GM04503 (cell line): ENCODE measurements at regions not wholly inside any gene's neighbourhood (a gene's known extent, or its start where the extent isn't known, plus 50 kb on each side); places are given as distances from the start of the nearest gene placed in this dataset.
A peak's percentile ranks its signal among the peaks of the same experiment; 100 is the strongest.
"Not testable (repeated sequence)": the region's sequence is repeated elsewhere in the genome, so short reads cannot be mapped to it uniquely, and the experiment has no call there.

ENCODE experiments used
- DNase-seq: peaks from one replicate; pipeline ENCODE4 v3.0.0-alpha.2; 2012; ENCODE audit warnings: low read depth

DNA sequence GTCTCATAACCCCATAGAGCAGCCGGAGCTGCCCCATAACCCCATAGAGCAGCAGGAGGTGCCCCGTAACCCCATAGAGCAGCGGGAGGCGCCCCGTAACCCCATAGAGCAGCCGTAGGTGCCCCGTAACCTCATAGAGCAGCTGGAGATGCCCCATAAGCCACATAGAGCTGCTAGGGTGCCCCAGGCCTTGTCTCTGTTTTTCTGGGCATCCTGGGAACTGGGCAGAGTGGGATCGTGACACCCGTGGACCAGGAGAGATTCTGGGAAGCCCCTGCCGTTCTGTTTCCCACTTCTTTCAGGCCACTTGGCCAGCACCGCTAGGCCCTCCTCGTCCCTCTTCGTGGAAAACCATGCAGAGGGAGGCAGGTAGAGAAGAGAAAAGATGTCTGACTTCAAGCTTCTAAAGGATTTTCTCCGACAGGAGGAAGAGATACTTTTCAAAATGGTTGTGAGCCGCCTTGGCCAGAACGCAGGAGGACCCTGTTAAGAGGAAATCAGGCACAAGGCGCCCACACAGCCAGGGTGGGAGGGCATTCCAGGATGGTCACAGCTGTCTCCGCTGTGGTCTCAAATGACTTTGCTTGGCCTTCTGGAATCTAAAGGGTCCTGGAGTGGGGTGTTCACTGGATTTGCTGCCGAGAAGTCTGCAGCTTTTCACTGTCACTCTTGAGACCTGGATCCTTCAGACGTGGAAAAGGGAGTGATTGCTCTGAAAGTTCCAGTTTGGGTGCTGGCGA is 171.8 kb downstream of the NPIPB11 start:
- DNase-seq: not testable (repeated sequence)

- DNase-seq: not testable (repeated sequence)
Measured at GRCh38 chr16:29233705-29234404, 172.7 kb downstream of the NPIPB11 start.

DNA sequence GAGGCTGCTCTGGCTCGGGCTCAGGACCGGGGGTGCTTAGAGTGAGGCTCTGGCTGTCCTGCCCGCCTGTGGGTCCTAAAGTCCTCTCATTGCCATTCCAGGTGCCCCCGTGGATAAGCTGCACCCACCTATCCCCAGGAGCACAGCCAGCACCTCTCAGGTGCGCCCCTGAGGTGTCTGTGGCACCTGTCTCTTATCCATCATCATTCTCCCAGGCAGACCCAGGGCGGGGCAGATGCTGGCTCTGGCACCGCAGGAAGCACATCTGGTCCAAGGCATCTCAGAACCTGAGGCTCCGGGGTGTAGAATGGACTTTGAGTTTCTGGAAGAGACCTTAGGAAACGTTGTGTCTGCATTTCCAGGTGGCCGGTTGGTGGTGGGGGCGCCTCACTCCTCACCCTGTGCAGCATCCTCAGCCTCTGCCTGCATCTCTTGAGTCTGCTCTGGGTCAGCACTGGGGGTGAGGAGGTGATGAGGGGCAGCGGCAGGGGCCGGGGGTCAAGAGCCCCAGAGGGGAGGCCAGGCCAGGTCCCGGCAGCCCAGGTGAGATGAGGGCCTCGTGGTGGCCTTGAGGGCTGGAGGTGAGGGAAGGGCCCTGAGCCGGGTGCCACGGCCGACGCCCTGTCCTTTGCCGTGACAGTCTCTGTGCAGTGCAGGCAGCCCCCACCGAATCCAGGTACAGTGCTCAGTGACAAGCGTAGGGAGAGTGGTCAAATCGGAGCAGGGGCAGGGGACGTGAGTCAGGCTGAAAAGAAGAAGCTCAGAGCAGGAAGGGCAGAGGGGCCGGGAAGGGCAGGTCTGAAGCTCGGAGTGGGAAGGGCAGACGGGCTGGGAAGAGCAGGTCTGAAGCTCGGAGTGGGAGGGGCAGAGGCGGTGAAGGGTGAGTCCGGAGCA is 173.5 kb downstream of the NPIPB11 start:
- DNase-seq: no peak

DNA sequence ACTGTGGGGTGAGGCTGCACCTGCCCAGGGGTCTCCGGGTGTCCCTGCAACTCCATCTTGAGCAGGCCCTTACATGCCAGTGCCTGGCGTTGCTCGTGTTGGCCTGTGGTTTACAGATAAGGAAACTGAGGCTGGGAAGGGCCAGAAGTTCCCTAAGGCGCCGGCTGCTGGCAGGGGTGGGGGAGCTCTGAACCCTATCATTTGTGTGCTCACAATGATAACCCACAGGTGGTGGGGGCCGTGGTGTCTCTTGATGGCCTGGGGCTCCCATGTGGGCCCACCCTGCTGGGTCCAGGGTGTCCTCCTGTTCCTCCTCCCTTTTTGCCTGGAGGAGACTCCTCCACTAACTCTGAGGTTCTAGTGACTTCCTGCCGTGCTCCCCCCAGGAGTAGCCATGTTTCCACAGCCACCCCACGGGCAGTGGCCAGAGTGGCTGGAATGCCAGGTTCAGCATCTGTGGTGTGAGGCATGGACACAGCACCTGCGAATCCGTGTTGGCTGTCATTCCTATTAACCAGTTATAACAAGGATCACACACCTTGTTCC is 174.3 kb downstream of the NPIPB11 start:
- DNase-seq: not testable (repeated sequence)

DNA sequence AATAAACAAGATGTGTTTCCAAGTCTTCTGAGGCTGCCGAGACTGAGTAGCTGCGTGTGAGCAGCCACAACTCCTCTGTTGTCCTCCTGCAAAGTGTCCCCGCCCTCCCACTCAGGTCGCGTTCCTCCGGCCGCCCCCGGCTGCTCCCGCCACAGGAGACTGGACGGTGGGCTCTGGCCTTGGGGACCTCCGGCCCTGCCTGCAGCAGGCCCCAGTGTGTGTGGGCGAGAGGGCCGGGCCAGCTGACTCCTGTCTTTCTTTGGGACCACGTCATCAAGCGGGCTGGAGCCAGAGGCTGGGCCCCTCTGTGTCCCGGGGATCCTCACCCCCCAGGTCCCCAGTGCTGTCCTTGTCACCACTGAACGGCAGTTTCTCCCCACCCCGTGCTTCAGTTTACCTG is 175.3 kb downstream of the NPIPB11 start:
- DNase-seq: no peak

GRCh38 chr16:29230671-29231096 is 175.8 kb downstream of the NPIPB11 start:
- DNase-seq: no peak

- not testable (repeated sequence) for DNase-seq
Measured at GRCh38 chr16:29230006-29230668, 176.4 kb downstream of the NPIPB11 start.

GRCh38 chr16:29229616-29230005 is 176.9 kb downstream of the NPIPB11 start:
- not testable (repeated sequence) for DNase-seq

DNA sequence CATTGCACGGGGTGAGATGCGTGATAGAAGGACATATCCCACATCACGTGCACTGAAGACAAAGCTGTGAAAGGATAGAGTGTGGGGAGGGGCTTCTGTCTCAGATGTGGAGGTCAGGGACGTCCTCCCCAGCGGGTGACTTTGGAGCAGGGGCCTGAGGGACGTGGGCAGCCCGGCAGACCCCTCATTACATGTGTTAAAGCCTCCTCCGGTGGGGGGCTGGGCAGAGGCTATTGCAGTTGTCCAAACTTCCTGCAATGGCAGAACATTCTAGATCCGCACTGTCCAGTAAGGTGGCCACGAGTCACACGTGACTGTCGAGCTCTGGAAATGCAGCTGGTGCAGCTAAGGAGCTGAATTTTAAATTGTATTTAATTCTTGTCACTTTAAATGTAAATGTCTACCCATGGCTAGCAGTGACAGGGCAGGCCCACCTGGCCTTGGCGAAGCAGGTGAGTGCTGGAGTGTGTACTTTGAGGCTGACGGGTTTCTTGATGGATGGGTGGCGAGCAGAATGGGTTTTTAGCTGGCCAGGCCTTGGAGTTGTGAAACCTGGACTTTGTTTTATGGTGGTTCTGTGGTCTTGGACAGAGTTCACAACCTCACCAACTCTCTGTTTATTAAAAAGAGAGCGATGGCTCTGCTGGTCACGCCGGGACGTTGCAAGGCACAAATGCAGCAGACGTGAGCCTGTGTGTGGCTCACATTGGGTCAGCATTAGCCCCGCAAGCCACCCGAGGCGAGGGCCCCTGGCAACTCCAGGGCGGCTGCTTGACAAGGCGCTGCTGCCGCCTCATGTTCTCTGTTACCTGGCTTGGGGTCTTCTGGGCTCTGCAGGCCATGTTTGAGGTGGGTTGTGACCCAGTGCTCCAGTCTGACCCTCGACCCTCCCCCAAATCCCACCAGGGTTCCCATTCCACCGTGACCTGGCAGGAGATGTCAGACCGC is 177.6 kb downstream of the NPIPB11 start:
- not testable (repeated sequence) for DNase-seq

GRCh38 chr16:29227751-29228663 is 178.5 kb downstream of the NPIPB11 start:
- DNase-seq: not testable (repeated sequence)

DNA sequence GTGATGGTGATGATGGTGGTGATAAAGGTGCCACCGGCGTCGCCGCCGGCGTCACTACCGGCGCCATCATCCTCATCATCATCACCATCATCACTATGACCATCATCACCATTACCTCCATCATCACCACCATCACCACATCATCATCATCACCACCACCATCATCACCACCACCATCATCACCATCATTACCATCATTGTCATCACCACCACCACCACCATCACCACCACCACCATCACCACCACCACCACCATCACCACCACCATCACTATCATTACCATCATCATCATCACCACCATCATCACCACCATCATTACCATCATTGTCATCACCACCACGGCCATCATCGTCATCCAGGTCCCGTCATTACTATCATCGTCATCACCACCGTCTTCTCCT is 179.7 kb downstream of the NPIPB11 start:
- DNase-seq: no peak

DNA sequence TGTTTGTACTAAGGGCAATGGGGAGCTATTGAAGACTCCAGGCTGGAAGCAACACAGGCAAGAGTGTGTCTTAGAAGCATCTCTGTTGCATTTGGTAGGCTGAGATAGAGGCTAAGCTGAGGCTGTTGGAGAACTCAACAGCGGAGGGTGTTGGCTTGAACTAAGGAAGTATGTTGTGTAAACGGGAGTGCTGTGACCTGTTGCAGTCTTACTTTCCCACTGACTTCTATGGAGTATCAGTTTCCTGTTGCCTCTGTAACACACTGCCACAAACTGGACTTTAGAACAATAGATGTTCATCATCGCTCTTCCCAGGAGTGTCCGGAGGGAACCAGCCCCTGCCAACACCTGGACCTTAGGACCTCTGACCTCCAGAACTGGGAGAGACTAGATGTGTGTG is 181.8 kb downstream of the NPIPB11 start:
- not testable (repeated sequence) for DNase-seq

GRCh38 chr16:29222615-29223014 is 183.9 kb downstream of the NPIPB11 start:
- DNase-seq: not testable (repeated sequence)

- DNase-seq: not testable (repeated sequence)
Measured at GRCh38 chr16:29222008-29222407, 184.5 kb downstream of the NPIPB11 start.

- DNase-seq: peak; percentile 37
Measured at GRCh38 chr16:29221281-29221955, 185.1 kb downstream of the NPIPB11 start.

DNA sequence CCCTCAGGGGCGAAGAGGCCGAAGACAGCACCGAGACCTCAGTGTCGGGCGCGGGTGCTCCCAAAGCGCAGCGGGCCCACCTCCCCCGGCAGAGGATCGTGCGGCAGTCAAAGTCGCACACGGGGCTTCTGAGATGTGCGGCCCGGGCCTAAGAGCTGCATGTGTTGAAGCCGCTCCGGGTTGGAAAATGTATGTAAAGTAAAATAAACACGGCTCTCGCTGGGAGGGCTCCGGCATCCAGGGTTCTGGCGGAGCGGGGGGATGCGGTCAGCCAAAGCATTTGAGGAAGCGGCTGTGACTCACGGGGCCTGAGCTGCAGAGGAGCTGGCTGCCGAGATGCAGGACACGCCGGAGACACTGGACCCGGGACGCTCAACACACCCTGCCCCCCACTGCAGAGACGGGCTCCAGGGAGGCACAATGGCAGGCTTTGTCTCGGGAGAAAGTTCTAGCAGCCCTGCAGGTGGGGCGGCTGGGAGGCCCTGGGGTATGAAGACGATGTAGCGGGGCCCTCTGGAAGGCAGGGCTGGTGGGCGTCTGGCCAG is 185.8 kb downstream of the NPIPB11 start:
- peak; percentile 37 for DNase-seq

GRCh38 chr16:29219966-29220646 is 186.4 kb downstream of the NPIPB11 start:
- not testable (repeated sequence) for DNase-seq

DNA sequence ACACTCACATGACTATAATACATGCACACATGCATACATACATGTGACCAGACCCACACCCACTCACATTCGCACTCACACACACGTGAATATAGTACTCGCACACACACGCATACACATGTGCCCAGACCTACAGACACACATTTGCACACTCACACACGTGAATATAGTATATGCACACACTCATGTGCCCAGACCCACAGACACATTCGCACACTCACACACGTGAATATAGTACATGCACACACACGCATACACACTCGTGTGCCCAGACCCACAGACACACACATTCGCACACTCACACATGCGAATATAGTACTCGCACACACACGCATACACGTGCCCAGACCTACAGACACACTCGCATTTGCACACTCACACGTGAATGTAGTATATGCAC is 186.9 kb downstream of the NPIPB11 start:
- not testable (repeated sequence) for DNase-seq
